Uterus (tissue), 2 donors: ENCODE measurements at regions not wholly inside any gene's neighbourhood (a gene's known extent, or its start where the extent isn't known, plus 50 kb on each side); places are given as distances from the start of the nearest gene placed in this dataset.

Experiments used
- POLR2A ChIP-seq, 2 donors: fragments of 450-650 bp; IDR thresholded peaks; one replicate each; pipeline ENCODE4 v1.6.1; 2016; ENCODE audit warnings: antibody characterized with exemption in 2 of 2, mild to moderate bottlenecking in 1 of 2, moderate library complexity in 1 of 2
- TF ChIP-seq, protein P1 (sequence below), 4 experiments: fragments of 200-600 bp in 2 of 4; fragments of 450-650 bp in 2 of 4; sonication (generic) in 2 of 4; IDR thresholded peaks; one replicate each; pipeline ENCODE4 v1.5.1; 2016 to 2019; ENCODE audit warnings: antibody characterized with exemption in 4 of 4, mild to moderate bottlenecking in 2 of 4, moderate library complexity in 1 of 4

- TF ChIP-seq, protein P1, sequence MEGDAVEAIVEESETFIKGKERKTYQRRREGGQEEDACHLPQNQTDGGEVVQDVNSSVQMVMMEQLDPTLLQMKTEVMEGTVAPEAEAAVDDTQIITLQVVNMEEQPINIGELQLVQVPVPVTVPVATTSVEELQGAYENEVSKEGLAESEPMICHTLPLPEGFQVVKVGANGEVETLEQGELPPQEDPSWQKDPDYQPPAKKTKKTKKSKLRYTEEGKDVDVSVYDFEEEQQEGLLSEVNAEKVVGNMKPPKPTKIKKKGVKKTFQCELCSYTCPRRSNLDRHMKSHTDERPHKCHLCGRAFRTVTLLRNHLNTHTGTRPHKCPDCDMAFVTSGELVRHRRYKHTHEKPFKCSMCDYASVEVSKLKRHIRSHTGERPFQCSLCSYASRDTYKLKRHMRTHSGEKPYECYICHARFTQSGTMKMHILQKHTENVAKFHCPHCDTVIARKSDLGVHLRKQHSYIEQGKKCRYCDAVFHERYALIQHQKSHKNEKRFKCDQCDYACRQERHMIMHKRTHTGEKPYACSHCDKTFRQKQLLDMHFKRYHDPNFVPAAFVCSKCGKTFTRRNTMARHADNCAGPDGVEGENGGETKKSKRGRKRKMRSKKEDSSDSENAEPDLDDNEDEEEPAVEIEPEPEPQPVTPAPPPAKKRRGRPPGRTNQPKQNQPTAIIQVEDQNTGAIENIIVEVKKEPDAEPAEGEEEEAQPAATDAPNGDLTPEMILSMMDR (IDR thresholded peaks at IDR 0.05) = no peak
- no peak for TF ChIP-seq POLR2A (IDR thresholded peaks at IDR 0.05)
Observed at GRCh38 chr2:71882949-71883472, 264.7 kb downstream of the CYP26B1 start.
